Gastrocnemius medialis (tissue), 4 donors: ENCODE measurements at regions not wholly inside any gene's neighbourhood (a gene's known extent, or its start where the extent isn't known, plus 50 kb on each side); places are given as distances from the start of the nearest gene placed in this dataset.

Experiments used
- CTCF ChIP-seq, 5 experiments: fragments of 450-650 bp in 3 of 5; fragments of 200-600 bp in 2 of 5; sonication (generic) in 2 of 5; IDR thresholded peaks in 4 of 5; conservative IDR thresholded peaks in 1 of 5; 1 replicate in 4 of 5; 2 replicates in 1 of 5; pipeline ENCODE4 v1.5.1; 2016 to 2019; ENCODE audit warnings: antibody characterized with exemption in 5 of 5, mild to moderate bottlenecking in 3 of 5, moderate library complexity in 3 of 5
- POLR2A ChIP-seq, 2 donors: fragments of 450-650 bp; IDR thresholded peaks; one replicate each; pipeline ENCODE4 v1.6.1; 2017; ENCODE audit warnings: antibody characterized with exemption in 2 of 2, mild to moderate bottlenecking in 2 of 2, moderate library complexity in 2 of 2

GRCh38 chr15:48060396-48060795, 60.4 kb upstream of the SLC24A5 start:
- TF ChIP-seq POLR2A (IDR thresholded peaks at IDR 0.05) (no peak), CTCF (IDR thresholded peaks at IDR 0.05 in 4 of 5, conservative IDR thresholded peaks at IDR 0.05 in 1 of 5) (no peak)
